Adrenal gland (tissue), 9 donors: ENCODE measurements at regions not wholly inside any gene's neighbourhood (a gene's known extent, or its start where the extent isn't known, plus 50 kb on each side); places are given as distances from the start of the nearest gene placed in this dataset.
"Not testable (repeated sequence)": the region's sequence is repeated elsewhere in the genome, so short reads cannot be mapped to it uniquely, and the experiment has no call there.

Source experiments
- DNase-seq, 7 donors: peaks; one replicate each; pipeline ENCODE4 v3.0.0-alpha.2; 2019 to 2020
- H3K27ac ChIP-seq, 5 donors: fragments of 200-600 bp; sonication (generic) in 4 of 5; 1 replicate in 3 of 5; 2 replicates in 2 of 5; pipeline versions ENCODE4 v1.5.1 to v1.8.0; 2016 to 2020; ENCODE audit warnings: mild to moderate bottlenecking in 1 of 5
- H3K27me3 ChIP-seq: fragments of 200-600 bp; 2 replicates; pipeline ENCODE4 v1.8.0; 2021
- H3K36me3 ChIP-seq, 2 donors: fragments of 200-600 bp; replicated peaks in 1 of 2; 1 replicate in 1 of 2; 2 replicates in 1 of 2; pipeline versions ENCODE4 v1.5.1 to v1.8.0; 2018 to 2022
- H3K4me1 ChIP-seq, 2 donors: fragments of 200-600 bp; replicated peaks in 1 of 2; 1 replicate in 1 of 2; 2 replicates in 1 of 2; pipeline versions ENCODE4 v1.5.1 to v1.8.0; 2018 to 2021
- H3K4me3 ChIP-seq, 4 donors: fragments of 200-600 bp; sonication (generic) in 3 of 4; one replicate each; pipeline ENCODE4 v1.5.1; 2016 to 2018
- H3K9me3 ChIP-seq, 3 donors: fragments of 200-600 bp; sonication (generic) in 1 of 3; replicated peaks in 1 of 3; 1 replicate in 2 of 3; 2 replicates in 1 of 3; pipeline versions ENCODE4 v1.5.1 to v1.8.0; 2016 to 2021
- POLR2A ChIP-seq, 2 donors: fragments of 450-650 bp; IDR thresholded peaks; one replicate each; pipeline ENCODE4 v1.6.1; 2017; ENCODE audit warnings: antibody characterized with exemption in 2 of 2, mild to moderate bottlenecking in 2 of 2, moderate library complexity in 1 of 2
- WGBS, 4 donors: extraction: QIAGEN DNeasy Blood & Tissue Kit in 2 of 4; methylation state at CpG; one replicate each; pipeline versions ENCODE4 v1.1.5 to v1.1.7; 2013 to 2017; 5-methylcytosine and 5-hydroxymethylcytosine counted together
- intact Hi-C, 2 donors: fragments of 100-400 bp; cut with DNase I; formaldehyde crosslinking; loops; one replicate each; pipeline versions ENCODE4 v1.14.1 to v1.15.0; 2022 to 2023
- TF ChIP-seq, protein P1 (sequence below), 6 experiments: fragments of 450-650 bp in 4 of 6; fragments of 200-600 bp in 2 of 6; sonication (generic) in 1 of 6; IDR thresholded peaks; 1 replicate in 5 of 6; 2 replicates in 1 of 6; pipeline versions ENCODE4 v1.5.1 to v1.8.0; 2016 to 2021; ENCODE audit warnings: antibody characterized with exemption in 6 of 6, mild to moderate bottlenecking in 2 of 6, moderate library complexity in 1 of 6
- donor health status: healthy with polysubstance abuse.
- donor health status: Bipolar disorder and iron deficiency.
- donor health status: DM: yes; HTN: yes; CAD: no.
- donor health status: DM: no; HTN: no; CAD: no.
- donor health status: DM: no; HTN: no; CAD: no.

DNA sequence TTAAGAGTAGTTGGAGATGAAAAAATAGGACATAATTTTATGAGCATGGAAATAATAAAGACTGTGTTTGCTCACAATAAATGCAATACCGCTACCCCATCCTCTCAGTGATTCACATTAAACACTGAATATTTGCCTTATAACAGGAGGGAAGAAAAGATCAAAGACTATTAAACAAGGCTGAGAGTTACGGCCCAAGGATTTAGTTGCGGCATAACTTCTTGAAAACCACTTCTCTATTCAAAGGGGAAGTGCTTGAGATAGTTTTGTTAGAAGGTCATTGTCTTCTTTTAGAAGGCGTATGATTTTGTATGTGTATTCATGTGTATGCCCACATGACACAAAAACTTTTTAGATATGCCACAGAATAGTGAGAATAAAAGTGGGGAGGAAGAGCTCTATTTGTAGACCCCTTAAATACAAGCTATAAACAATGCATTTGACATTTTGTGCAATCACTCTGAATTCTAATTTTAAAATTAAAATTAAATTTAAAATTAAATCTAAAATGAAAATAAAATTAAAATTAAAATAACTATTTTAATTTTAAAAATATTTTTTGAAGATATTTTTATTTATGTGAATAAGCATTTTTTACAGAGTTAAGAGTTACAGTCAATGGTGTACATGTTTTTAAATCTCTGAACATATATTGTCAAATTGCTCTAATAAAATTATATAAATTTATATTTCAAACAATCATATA is 986.6 kb upstream of the ADAMTS5 start:
- no peak for TF ChIP-seq POLR2A (IDR thresholded peaks at IDR 0.05)
- TF ChIP-seq, protein P1, sequence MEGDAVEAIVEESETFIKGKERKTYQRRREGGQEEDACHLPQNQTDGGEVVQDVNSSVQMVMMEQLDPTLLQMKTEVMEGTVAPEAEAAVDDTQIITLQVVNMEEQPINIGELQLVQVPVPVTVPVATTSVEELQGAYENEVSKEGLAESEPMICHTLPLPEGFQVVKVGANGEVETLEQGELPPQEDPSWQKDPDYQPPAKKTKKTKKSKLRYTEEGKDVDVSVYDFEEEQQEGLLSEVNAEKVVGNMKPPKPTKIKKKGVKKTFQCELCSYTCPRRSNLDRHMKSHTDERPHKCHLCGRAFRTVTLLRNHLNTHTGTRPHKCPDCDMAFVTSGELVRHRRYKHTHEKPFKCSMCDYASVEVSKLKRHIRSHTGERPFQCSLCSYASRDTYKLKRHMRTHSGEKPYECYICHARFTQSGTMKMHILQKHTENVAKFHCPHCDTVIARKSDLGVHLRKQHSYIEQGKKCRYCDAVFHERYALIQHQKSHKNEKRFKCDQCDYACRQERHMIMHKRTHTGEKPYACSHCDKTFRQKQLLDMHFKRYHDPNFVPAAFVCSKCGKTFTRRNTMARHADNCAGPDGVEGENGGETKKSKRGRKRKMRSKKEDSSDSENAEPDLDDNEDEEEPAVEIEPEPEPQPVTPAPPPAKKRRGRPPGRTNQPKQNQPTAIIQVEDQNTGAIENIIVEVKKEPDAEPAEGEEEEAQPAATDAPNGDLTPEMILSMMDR (IDR thresholded peaks at IDR 0.05) = no peak
- no peaks in the 10 kb centered on the region for H3K4me1 ChIP-seq
- no peak overlapping the region for H3K4me3 ChIP-seq
- intact Hi-C loops = no loop called here
- no peaks in the 10 kb centered on the region for H3K9me3 ChIP-seq
- WGBS, 4 donors = 48 to 55% (median 50%) methylated on average over 4 of the region's 4 CpGs
- no peak for DNase-seq
- no peaks in the 10 kb centered on the region for H3K27me3 ChIP-seq
- no peaks in the 10 kb centered on the region for H3K36me3 ChIP-seq
- no peak overlapping the region for H3K27ac ChIP-seq

DNA sequence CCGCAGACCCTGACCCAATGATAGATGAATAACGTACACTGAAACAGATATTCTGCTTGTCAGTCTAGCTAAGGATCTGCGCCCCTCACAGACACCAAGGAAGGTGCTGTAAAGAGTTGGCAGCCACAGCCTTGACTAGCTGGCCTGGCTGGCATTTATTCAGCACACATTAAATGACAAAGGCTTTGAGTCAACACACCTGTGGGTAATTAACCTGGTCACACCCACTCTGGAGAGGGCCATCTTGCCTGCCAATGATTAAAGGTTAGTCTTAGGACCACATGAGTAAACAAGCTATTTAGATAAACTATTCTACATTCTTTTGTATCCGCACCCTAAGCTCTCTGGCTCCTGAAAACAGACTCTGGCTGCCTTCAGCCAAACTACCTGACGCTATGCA is 982.2 kb upstream of the ADAMTS5 start:
- H3K4me3 ChIP-seq, H3K27me3 ChIP-seq, H3K36me3 ChIP-seq, H3K27ac ChIP-seq, H3K9me3 ChIP-seq, DNase-seq, H3K4me1 ChIP-seq, intact Hi-C loops: not testable (repeated sequence)
- 78 to 88% (median 85%) methylated on average over 5 of the region's 5 CpGs for WGBS, 4 donors

DNA sequence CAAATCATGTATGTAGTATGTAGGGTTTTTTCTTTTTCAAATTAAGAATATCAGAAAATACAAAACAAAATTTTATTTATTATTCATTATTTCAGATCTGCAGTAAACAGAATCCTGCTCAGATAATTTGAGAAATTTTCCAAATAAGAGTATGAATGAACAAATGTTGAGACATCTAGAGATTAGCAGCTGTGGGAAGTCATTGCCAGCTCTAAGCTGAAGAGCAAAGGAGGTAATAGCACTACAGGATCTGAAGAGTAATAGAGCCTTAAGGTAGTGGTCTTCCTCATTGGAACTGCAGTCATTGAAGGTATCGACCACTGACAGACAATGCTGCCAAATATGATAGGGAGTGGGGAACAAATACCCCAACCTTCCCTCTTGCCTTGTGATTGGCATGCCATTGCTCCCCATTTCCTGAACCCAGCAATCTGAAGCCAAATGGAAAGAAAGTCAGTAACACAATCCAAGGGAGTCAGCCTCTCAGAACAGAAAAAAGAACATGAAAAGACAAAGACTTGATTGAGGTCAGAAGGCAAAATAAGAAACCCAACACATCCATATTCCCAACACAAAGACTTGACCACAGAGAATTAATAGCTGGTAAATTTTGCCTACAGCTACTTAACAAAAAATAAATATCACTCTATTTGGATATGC is 963.4 kb upstream of the ADAMTS5 start:
- H3K9me3 ChIP-seq, H3K4me3 ChIP-seq, DNase-seq, H3K27ac ChIP-seq, H3K27me3 ChIP-seq, intact Hi-C loops, H3K4me1 ChIP-seq, H3K36me3 ChIP-seq: not testable (repeated sequence)
- WGBS, 4 donors = 85 to 90% methylated on average over 1 of the region's 1 CpG; no CpG with 5 or more reads in 2 of the 4 donors

DNA sequence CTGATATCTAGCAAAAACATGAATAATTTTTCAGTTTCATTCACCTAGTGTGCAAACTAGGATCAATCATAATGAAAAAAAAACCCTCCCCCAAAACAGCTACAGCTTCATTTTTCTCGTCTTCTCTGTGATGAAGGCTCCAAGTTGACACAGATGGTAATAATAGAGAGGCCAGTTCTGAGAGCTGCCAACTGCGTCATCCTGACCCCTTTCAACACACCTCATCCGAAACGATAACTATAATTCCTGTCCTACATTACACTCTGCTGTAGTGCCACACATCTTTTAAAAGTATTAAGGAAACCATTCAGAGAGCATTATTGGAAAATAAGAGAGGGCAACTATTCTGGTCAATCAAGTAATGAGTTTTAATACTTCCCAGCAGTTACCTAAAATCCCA is 962.3 kb upstream of the ADAMTS5 start:
- DNase-seq, H3K9me3 ChIP-seq, H3K27me3 ChIP-seq, H3K36me3 ChIP-seq, H3K4me1 ChIP-seq, intact Hi-C loops, H3K4me3 ChIP-seq, H3K27ac ChIP-seq: not testable (repeated sequence)
- 56 to 65% (median 61%) methylated on average over 4 of the region's 4 CpGs for WGBS, 4 donors

DNA sequence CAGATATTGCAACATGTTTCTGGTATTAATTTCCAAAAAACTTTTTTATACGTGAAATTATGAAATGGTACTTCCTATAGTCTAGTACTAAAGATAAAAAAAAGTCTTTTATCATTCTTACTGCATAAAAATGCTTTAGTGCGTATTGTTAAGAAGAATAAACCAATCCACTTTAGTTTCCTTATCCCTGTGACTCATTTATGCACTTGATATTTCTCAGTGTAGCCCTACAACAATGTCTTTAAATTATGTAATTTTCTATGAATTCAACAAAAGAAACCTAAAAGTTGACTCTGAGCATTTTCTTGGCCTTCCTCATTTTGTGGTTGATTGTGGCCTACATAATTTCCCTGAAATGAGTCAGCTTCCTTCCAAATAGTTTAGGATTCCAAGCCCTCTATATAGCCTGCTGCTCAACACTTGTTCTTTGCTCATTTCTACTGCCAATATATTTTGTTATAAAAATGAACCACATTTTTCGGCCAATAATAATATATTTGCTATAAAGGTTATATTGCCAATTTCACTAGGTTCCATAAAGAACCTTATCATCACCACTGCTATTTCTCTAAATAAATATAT is 961.7 kb upstream of the ADAMTS5 start:
- H3K4me3 ChIP-seq, DNase-seq, H3K4me1 ChIP-seq, H3K27ac ChIP-seq, H3K36me3 ChIP-seq, H3K9me3 ChIP-seq, intact Hi-C loops, H3K27me3 ChIP-seq: not testable (repeated sequence)
- 63 to 71% (median 66%) methylated on average over 3 of the region's 3 CpGs for WGBS, 4 donors

DNA sequence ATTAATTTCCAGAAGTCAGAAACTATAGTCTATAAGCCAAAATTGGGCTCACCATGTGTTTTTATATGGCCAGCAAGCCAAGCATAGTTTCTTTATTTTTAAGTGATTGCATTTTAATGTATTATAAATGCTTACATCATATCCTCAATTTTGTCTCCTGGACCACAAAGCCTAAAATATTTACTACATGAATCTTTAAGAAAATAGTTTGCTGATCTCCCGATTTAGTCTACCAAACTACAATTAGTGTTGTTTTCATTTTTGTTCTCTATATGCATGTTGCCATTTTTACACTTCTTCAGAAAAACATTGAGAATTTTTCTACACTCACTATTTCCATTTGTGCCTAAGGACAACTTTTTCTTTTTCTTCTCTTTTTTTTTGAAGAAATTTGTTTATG is 954.5 kb upstream of the ADAMTS5 start:
- intact Hi-C loops, H3K4me1 ChIP-seq, H3K9me3 ChIP-seq, DNase-seq, H3K4me3 ChIP-seq, H3K36me3 ChIP-seq, H3K27me3 ChIP-seq, H3K27ac ChIP-seq: not testable (repeated sequence)
- 48 to 82% (median 78%) methylated on average over 1 of the region's 1 CpG for WGBS, 4 donors

DNA sequence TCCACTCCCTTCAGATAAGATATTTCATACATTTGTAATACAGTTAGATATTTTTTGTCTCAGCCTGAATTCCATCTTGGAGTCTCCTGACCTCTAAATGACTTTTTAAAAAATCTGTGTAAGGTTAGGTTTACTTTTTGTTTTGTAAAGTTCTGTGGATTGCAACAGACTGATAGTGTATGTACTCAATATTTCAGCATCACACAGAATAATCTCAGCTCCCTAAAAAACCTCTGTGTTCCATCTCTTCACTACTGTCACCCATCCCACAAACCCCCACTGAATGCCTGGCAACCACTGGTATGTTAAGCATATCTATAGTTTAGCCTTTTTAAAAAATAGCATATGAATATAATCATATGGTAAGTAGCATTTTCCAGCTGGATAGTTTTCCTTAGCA is 951.1 kb upstream of the ADAMTS5 start:
- not testable (repeated sequence) for H3K4me1 ChIP-seq

DNA sequence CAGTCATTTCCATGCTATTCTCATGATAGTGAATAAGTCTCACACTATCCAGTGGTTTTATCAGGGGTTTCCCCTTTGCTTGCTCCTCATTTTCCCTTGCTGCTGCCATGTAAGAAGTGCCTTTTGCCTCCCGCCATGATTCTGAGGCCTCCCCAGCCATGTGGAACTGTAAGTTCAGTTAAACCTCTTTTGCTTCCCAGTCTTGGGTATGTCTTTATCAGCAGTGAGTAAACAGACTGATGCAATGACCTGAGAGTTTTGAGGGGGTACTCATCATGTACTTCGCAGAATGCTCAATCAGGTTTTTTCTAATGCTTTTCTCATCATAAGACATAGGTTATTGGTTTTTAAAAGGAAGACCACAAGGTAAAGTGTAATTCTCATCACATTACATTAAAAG is 949.4 kb upstream of the ADAMTS5 start:
- H3K4me3 ChIP-seq, H3K27ac ChIP-seq, H3K9me3 ChIP-seq, H3K36me3 ChIP-seq, DNase-seq, H3K27me3 ChIP-seq, H3K4me1 ChIP-seq, intact Hi-C loops: not testable (repeated sequence)
- WGBS, 4 donors = 69 to 82% (median 76%) methylated on average over 2 of the region's 2 CpGs

More for the DNA sequence above, 951.1 kb upstream of the ADAMTS5 start:
- H3K27ac ChIP-seq, intact Hi-C loops, H3K27me3 ChIP-seq, H3K9me3 ChIP-seq, H3K4me3 ChIP-seq, DNase-seq, H3K36me3 ChIP-seq: not testable (repeated sequence)

DNA sequence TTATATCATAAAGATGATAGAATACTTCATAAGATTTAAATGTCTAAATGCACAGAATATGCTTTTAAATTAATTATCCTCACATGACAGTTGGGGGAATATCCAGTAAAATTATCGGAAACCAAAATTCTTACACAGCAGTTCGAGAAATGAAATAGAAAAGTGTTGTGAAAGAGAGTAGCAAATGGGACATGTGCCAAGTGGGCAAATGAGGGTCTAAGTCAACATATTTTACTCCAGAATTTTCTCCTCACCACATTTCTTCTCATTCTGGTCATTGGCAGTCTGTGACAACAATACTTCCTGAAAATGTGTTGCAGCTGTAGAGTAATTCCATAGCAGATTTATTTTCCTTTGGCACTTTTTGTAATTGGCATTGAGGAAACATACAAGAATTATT is 945.2 kb upstream of the ADAMTS5 start:
- H3K27me3 ChIP-seq, H3K36me3 ChIP-seq, H3K4me3 ChIP-seq, H3K9me3 ChIP-seq, H3K4me1 ChIP-seq, intact Hi-C loops, H3K27ac ChIP-seq, DNase-seq: not testable (repeated sequence)
- 78 to 85% (median 81%) methylated on average over 2 of the region's 2 CpGs for WGBS, 4 donors

DNA sequence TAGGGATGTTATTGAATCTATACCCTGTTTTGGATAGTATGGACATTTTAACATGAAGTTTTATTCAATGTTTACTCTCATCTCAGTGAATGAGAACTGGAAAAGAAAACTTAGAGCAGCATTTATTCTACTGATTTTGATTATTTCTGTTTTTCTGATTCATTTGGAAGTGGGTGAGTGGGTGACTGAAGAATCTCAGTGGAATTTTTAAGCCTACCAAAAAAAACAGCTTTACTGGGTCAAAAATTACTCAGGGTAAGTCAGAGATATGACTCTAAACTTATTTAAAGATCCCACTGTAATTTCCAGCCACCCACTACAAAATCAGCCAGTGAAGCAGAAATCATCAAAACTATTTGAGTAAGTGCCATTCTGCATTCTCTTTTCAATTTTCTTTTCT is 942.6 kb upstream of the ADAMTS5 start:
- DNase-seq, H3K27me3 ChIP-seq, H3K4me1 ChIP-seq, intact Hi-C loops, H3K27ac ChIP-seq, H3K36me3 ChIP-seq, H3K4me3 ChIP-seq, H3K9me3 ChIP-seq: not testable (repeated sequence)
